Central memory CD4-positive, alpha-beta T cell (primary cell): ENCODE measurements at regions not wholly inside any gene's neighbourhood (a gene's known extent, or its start where the extent isn't known, plus 50 kb on each side); places are given as distances from the start of the nearest gene placed in this dataset.

Source experiments
- DNase-seq: peaks from one replicate; pipeline ENCODE4 v3.0.0; 2022

- no peak for DNase-seq
Measured at GRCh38 chr6:145469021-145469420, 266.3 kb downstream of the EPM2A start.

- DNase-seq, result no peak
Measured at GRCh38 chr6:145475794-145476396, 259.4 kb downstream of the EPM2A start.

GRCh38 chr6:145480024-145480423, 255.3 kb downstream of the EPM2A start:
- no peak for DNase-seq

- no peak for DNase-seq
Measured at GRCh38 chr6:145483191-145483996, 251.9 kb downstream of the EPM2A start.

- no peak for DNase-seq
Measured at GRCh38 chr6:145485288-145485687, 250.0 kb downstream of the EPM2A start.

- DNase-seq, result no peak
Measured at GRCh38 chr6:145486306-145486705, 249.0 kb downstream of the EPM2A start.

- DNase-seq, result no peak
Measured at GRCh38 chr6:145489583-145489982, 245.7 kb downstream of the EPM2A start.

- DNase-seq, result no peak
Measured at GRCh38 chr6:145490068-145490467, 245.3 kb downstream of the EPM2A start.

- DNase-seq, result no peak
Measured at GRCh38 chr6:145491126-145491525, 244.2 kb downstream of the EPM2A start.

- no peak for DNase-seq
Measured at GRCh38 chr6:145497006-145497405, 238.3 kb downstream of the EPM2A start.

- no peak for DNase-seq
Measured at GRCh38 chr6:145498425-145498824, 236.9 kb downstream of the EPM2A start.

GRCh38 chr6:145502416-145502815, 232.9 kb downstream of the EPM2A start:
- DNase-seq, result no peak

GRCh38 chr6:145506136-145506535, 229.2 kb downstream of the EPM2A start:
- no peak for DNase-seq

GRCh38 chr6:145506565-145506964, 228.8 kb downstream of the EPM2A start:
- DNase-seq, result no peak

GRCh38 chr6:145507239-145507638, 228.1 kb downstream of the EPM2A start:
- DNase-seq, result no peak

GRCh38 chr6:145508107-145508506, 227.2 kb downstream of the EPM2A start:
- DNase-seq, result no peak

GRCh38 chr6:145517492-145517891, 217.8 kb downstream of the EPM2A start:
- no peak for DNase-seq

GRCh38 chr6:145525038-145525437, 210.3 kb downstream of the EPM2A start:
- no peak for DNase-seq

GRCh38 chr6:145529582-145529981, 205.7 kb downstream of the EPM2A start:
- DNase-seq, result no peak

- no peak for DNase-seq
Measured at GRCh38 chr6:145530454-145530853, 204.9 kb downstream of the EPM2A start.

- DNase-seq, result no peak
Measured at GRCh38 chr6:145531032-145531431, 204.3 kb downstream of the EPM2A start.

GRCh38 chr6:145531822-145532221, 203.5 kb downstream of the EPM2A start:
- DNase-seq, result no peak

- DNase-seq, result no peak
Measured at GRCh38 chr6:145532361-145532760, 203.0 kb downstream of the EPM2A start.

GRCh38 chr6:145534989-145535388, 200.3 kb downstream of the EPM2A start:
- no peak for DNase-seq

GRCh38 chr6:145538989-145539388, 196.3 kb downstream of the EPM2A start:
- DNase-seq, result no peak
